ENCODE measurements at regions not wholly inside any gene's neighbourhood (a gene's known extent, or its start where the extent isn't known, plus 50 kb on each side); places are given as distances from the start of the nearest gene placed in this dataset.

GRCh38 chr15:97884513-97885131, 75.9 kb upstream of the ARRDC4 start:
- no peak for DNase-seq (ENCODE audit: low spot score)
- Histone ChIP-seq H4K20me1 (ENCODE audit: insufficient read depth, poor library complexity, severe bottlenecking) (no peaks in the 10 kb centered on the region), H3K27ac (no peak overlapping the region), H3K79me2 (no peaks in the 10 kb centered on the region), H3K4me3 (no peak overlapping the region), H3K4me2 (no peak overlapping the region), H3K4me1 (ENCODE audit: insufficient read depth) (no peaks in the 10 kb centered on the region), H3K9me2 (replicated peaks; ENCODE audit: insufficient read depth) (no peaks in the 10 kb centered on the region), H3K9me3 (ENCODE audit: low read depth) (no peaks in the 10 kb centered on the region), H3K27me3 (peaks cover 4% of the 10 kb centered on the region), H3K36me3 (replicated peaks; ENCODE audit: insufficient read depth, low read depth) (no peaks in the 10 kb centered on the region), H2AFZ (no peak overlapping the region)
- WGBS (ENCODE audit: low lambda C conversion rate, missing lambda C conversion rate) = 63% methylated on average over 3 of the region's 3 CpGs
- TF ChIP-seq CTCF (IDR thresholded peaks at IDR 0.05; ENCODE audit: poor library complexity) (no peak), EZH2phosphoT487 (IDR thresholded peaks at IDR 0.05; ENCODE audit: low read depth, severe bottlenecking, unreplicated experiment) (no peak), EZH2 (IDR thresholded peaks at IDR 0.05; ENCODE audit: borderline replicate concordance) (no peak)

- no peaks in the 10 kb centered on the region for H4K20me1 ChIP-seq (ENCODE audit: insufficient read depth, poor library complexity, severe bottlenecking)
- no peak for DNase-seq (ENCODE audit: low spot score)
These were observed 70.2 kb upstream of the ARRDC4 start for GRCh38 chr15:97890307-97890706.

DNA sequence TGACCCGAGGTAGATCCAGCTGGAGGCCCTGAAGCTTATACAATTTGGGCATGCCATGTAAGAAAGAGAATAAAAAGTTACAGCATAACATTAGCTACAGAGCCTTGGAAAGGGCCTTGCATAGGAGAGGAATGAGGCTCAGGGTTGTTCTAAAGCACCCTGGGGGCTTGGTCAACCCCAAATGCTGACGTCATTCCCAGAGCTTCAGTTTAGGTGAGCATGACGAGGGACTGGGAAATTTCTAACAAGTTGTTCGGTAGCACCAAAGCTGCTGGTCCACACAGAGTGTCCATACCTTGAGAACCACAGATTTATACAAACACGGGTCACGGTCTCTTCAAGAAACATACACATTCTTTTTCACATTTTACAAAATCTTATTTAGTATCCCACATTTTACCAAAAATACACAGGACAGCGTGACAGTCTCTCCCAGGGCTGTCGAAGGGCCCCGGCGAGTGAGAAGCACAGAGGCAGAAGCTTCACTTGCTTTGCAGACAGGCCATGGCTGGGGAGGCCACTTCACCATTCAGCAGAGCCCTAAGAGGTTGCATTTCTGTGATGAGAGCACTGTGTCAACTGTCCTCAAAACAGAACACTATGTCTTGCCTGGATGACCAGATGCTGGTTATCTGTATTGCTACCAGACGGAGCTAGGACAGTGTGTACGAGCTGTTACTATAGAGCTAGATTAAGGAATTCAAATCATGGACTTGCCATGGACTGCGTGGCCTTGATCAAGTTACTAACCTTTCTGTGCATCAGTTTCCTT, 68.2 kb upstream of the ARRDC4 start:
- TF ChIP-seq CTCF (IDR thresholded peaks at IDR 0.05; ENCODE audit: poor library complexity) = no peak
- no peak for TF ChIP-seq EZH2 (IDR thresholded peaks at IDR 0.05; ENCODE audit: borderline replicate concordance)
- Histone ChIP-seq H3K4me2 (no peak overlapping the region), H3K27ac (no peak overlapping the region), H3K79me2 (no peaks in the 10 kb centered on the region), H3K4me3 (no peak overlapping the region), H3K9me3 (ENCODE audit: low read depth) (no peaks in the 10 kb centered on the region), H2AFZ (no peak overlapping the region), H3K27me3 (peaks cover 7% of the 10 kb centered on the region), H3K9me2 (replicated peaks; ENCODE audit: insufficient read depth) (no peaks in the 10 kb centered on the region), H3K36me3 (replicated peaks; ENCODE audit: insufficient read depth, low read depth) (no peaks in the 10 kb centered on the region), H4K20me1 (ENCODE audit: insufficient read depth, poor library complexity, severe bottlenecking) (no peaks in the 10 kb centered on the region), H3K4me1 (ENCODE audit: insufficient read depth) (no peaks in the 10 kb centered on the region)
- 89% methylated on average over 13 of the region's 13 CpGs for WGBS (ENCODE audit: low lambda C conversion rate, missing lambda C conversion rate)
- no peak for DNase-seq (ENCODE audit: low spot score)

More at GRCh38 chr15:97890307-97890706, 70.2 kb upstream of the ARRDC4 start:
- Histone ChIP-seq H3K79me2 (no peaks in the 10 kb centered on the region), H3K9me3 (ENCODE audit: low read depth) (no peaks in the 10 kb centered on the region), H3K4me1 (ENCODE audit: insufficient read depth) (no peaks in the 10 kb centered on the region), H3K36me3 (replicated peaks; ENCODE audit: insufficient read depth, low read depth) (no peaks in the 10 kb centered on the region), H3K4me2 (no peak overlapping the region), H2AFZ (no peak overlapping the region), H3K9me2 (replicated peaks; ENCODE audit: insufficient read depth) (no peaks in the 10 kb centered on the region), H3K4me3 (no peak overlapping the region), H3K27me3 (peaks cover 7% of the 10 kb centered on the region), H3K27ac (no peak overlapping the region)
- 86% methylated on average over 1 of the region's 1 CpG for WGBS (ENCODE audit: low lambda C conversion rate, missing lambda C conversion rate)
- TF ChIP-seq EZH2 (IDR thresholded peaks at IDR 0.05; ENCODE audit: borderline replicate concordance) (no peak), CTCF (IDR thresholded peaks at IDR 0.05; ENCODE audit: poor library complexity) (no peak)
